SK-N-SH (cell line): ENCODE measurements at regions not wholly inside any gene's neighbourhood (a gene's known extent, or its start where the extent isn't known, plus 50 kb on each side); places are given as distances from the start of the nearest gene placed in this dataset.

Source experiments
- EP300 ChIP-seq, 2 experiments: IDR thresholded peaks; 2 replicates each; pipeline versions ENCODE4 v1.4.0 to v1.6.1; 2012; ENCODE audit warnings: borderline replicate concordance in 1 of 2, low read depth in 1 of 2, low read length in 1 of 2
- FOXM1 ChIP-seq: IDR thresholded peaks from 2 replicates; pipeline ENCODE4 v1.4.0; 2012; ENCODE audit warnings: low read depth, mild to moderate bottlenecking
- JUND ChIP-seq: IDR thresholded peaks from 2 replicates; pipeline ENCODE4 v1.4.0; 2012
- POLR2AphosphoS5 ChIP-seq: IDR thresholded peaks from 2 replicates; pipeline ENCODE4 v1.6.1; 2012; ENCODE audit warnings: low read depth, low read length
- RAD21 ChIP-seq: IDR thresholded peaks from 2 replicates; pipeline ENCODE4 v1.6.1; 2012; ENCODE audit warnings: mild to moderate bottlenecking, low read length
- TEAD4 ChIP-seq: IDR thresholded peaks from 2 replicates; pipeline ENCODE4 v1.4.0; 2012; ENCODE audit warnings: mild to moderate bottlenecking, borderline replicate concordance; ENCODE audit not compliant: insufficient read depth
- YY1 ChIP-seq: IDR thresholded peaks from 2 replicates; pipeline ENCODE4 v1.4.0; 2012; ENCODE audit warnings: low read depth, mild to moderate bottlenecking
- TF ChIP-seq, protein P1 (sequence below): fragments of 200-600 bp; sonication (generic); IDR thresholded peaks from 2 replicates; pipeline ENCODE4 v1.6.1; 2017; ENCODE audit warnings: antibody characterized with exemption, mild to moderate bottlenecking, moderate library complexity
- TF ChIP-seq, protein P2 (sequence below): IDR thresholded peaks from 2 replicates; pipeline ENCODE4 v1.4.0; 2012; ENCODE audit warnings: low read depth, borderline replicate concordance

DNA sequence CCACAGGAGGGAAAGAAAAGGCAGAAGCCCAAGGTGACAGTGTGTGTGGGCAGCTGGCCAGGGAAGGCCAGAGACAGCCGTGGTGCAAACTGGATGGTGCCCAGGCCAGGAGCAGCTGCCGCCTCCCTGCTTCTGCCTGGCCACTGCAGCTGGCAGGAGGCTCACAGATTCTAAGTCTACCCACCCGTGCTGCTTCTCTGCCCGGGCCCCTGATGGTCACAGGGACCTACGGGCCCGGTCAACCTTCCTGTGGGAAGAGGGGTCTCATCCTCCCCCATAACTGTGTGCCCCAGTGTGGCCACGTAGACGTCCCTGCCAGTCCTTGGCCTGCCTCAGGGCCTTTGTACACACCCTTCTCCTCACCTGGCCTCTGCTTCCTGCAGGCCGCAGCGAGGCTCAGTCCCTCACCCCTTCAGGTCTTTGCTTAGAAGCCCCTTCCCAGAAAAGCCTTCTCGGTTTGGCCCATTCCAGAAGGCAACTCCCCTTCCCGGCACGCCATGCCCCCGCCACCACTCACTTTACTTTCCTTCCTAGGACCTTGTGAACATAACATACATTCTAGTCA is 192.6 kb upstream of the AJAP1 start:
- TF ChIP-seq YY1, result no peak
- no peak for TF ChIP-seq RAD21
- TF ChIP-seq, protein P1, sequence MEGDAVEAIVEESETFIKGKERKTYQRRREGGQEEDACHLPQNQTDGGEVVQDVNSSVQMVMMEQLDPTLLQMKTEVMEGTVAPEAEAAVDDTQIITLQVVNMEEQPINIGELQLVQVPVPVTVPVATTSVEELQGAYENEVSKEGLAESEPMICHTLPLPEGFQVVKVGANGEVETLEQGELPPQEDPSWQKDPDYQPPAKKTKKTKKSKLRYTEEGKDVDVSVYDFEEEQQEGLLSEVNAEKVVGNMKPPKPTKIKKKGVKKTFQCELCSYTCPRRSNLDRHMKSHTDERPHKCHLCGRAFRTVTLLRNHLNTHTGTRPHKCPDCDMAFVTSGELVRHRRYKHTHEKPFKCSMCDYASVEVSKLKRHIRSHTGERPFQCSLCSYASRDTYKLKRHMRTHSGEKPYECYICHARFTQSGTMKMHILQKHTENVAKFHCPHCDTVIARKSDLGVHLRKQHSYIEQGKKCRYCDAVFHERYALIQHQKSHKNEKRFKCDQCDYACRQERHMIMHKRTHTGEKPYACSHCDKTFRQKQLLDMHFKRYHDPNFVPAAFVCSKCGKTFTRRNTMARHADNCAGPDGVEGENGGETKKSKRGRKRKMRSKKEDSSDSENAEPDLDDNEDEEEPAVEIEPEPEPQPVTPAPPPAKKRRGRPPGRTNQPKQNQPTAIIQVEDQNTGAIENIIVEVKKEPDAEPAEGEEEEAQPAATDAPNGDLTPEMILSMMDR, result no peak
- TF ChIP-seq POLR2AphosphoS5, result no peak
- TF ChIP-seq EP300 (IDR thresholded peaks at IDR 0.05; ENCODE audit: borderline replicate concordance in 1 of 2, low read depth in 1 of 2, low read length in 1 of 2), result no peak
- TF ChIP-seq, protein P2, sequence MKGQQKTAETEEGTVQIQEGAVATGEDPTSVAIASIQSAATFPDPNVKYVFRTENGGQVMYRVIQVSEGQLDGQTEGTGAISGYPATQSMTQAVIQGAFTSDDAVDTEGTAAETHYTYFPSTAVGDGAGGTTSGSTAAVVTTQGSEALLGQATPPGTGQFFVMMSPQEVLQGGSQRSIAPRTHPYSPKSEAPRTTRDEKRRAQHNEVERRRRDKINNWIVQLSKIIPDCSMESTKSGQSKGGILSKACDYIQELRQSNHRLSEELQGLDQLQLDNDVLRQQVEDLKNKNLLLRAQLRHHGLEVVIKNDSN, result no peak
- TF ChIP-seq JUND, result no peak
- no peak for TF ChIP-seq TEAD4
- TF ChIP-seq FOXM1, result no peak
